SK-N-MC (cell line): ENCODE measurements at regions not wholly inside any gene's neighbourhood (a gene's known extent, or its start where the extent isn't known, plus 50 kb on each side); places are given as distances from the start of the nearest gene placed in this dataset.

Experiments
- DNase-seq: peaks from one replicate; pipeline ENCODE4 v3.0.0-alpha.2; 2011; ENCODE audit warnings: low read depth, low spot score
- H3K27ac ChIP-seq: fragments of 200-600 bp; sonication (generic); 2 replicates; pipeline ENCODE4 v1.5.1; 2016; ENCODE audit warnings: mixed run types
- H3K36me3 ChIP-seq: fragments of 200-600 bp; sonication (generic); 2 replicates; pipeline ENCODE4 v1.6.1; 2017; ENCODE audit warnings: antibody characterized with exemption, low read length, mixed read lengths; ENCODE audit not compliant: insufficient read depth
- H3K4me3 ChIP-seq: fragments of 200-600 bp; sonication (generic); 2 replicates; pipeline ENCODE4 v1.5.1; 2016
- H3K9ac ChIP-seq: fragments of 200-600 bp; sonication (generic); 2 replicates; pipeline ENCODE4 v1.8.0; 2017; ENCODE audit warnings: mixed run types, mixed read lengths; ENCODE audit not compliant: insufficient read length
- H3K9me3 ChIP-seq: fragments of 200-600 bp; sonication (generic); 2 replicates; pipeline ENCODE4 v1.6.1; 2017; ENCODE audit warnings: low read depth, mild to moderate bottlenecking, antibody characterized with exemption, low read length, moderate library complexity, mixed read lengths
- EZH2 ChIP-seq: fragments of 200-600 bp; sonication (generic); IDR thresholded peaks from one replicate; pipeline ENCODE4 v1.6.1; 2017; ENCODE audit warnings: antibody characterized with exemption
- FOXP2 ChIP-seq: optimal IDR thresholded peaks from 2 replicates; pipeline ENCODE3; 2011; ENCODE audit warnings: mild to moderate bottlenecking, moderate library complexity; ENCODE audit not compliant: insufficient read depth; ENCODE audit errors: extremely low read length, control extremely low read depth
- POLR2AphosphoS5 ChIP-seq: IDR thresholded peaks from 2 replicates; pipeline ENCODE4 v1.6.1; 2012; ENCODE audit warnings: mild to moderate bottlenecking, low read depth, low read length, borderline replicate concordance

- Histone ChIP-seq H3K9ac (no peak overlapping the region), H3K27ac (no peak overlapping the region), H3K9me3 (no peaks in the 10 kb centered on the region), H3K4me3 (no peak overlapping the region), H3K36me3 (no peaks in the 10 kb centered on the region)
- DNase-seq = no peak
- TF ChIP-seq POLR2AphosphoS5 (no peak), FOXP2 (no peak), EZH2 (no peak)
Measured at GRCh38 chr17:53659181-53659580, 163.5 kb upstream of the KIF2B start.

- Histone ChIP-seq H3K4me3 (no peak overlapping the region), H3K9ac (no peak overlapping the region), H3K9me3 (no peaks in the 10 kb centered on the region), H3K36me3 (no peaks in the 10 kb centered on the region), H3K27ac (no peak overlapping the region)
- no peak for TF ChIP-seq EZH2
- TF ChIP-seq FOXP2 = no peak
- TF ChIP-seq POLR2AphosphoS5 = no peak
- DNase-seq = no peak
Measured at GRCh38 chr17:53655591-53655990, 167.1 kb upstream of the KIF2B start.

GRCh38 chr17:53649201-53649600 is 173.5 kb upstream of the KIF2B start:
- Histone ChIP-seq H3K9me3 (no peaks in the 10 kb centered on the region), H3K4me3 (no peak overlapping the region), H3K9ac (no peak overlapping the region), H3K36me3 (no peaks in the 10 kb centered on the region), H3K27ac (no peak overlapping the region)
- no peak for DNase-seq
- no peak for TF ChIP-seq FOXP2
- TF ChIP-seq POLR2AphosphoS5 = no peak
- TF ChIP-seq EZH2 = no peak

GRCh38 chr17:53646835-53647234 is 175.9 kb upstream of the KIF2B start:
- Histone ChIP-seq H3K27ac (no peak overlapping the region), H3K9me3 (no peaks in the 10 kb centered on the region), H3K9ac (no peak overlapping the region), H3K4me3 (no peak overlapping the region), H3K36me3 (no peaks in the 10 kb centered on the region)
- DNase-seq = no peak
- TF ChIP-seq FOXP2 (no peak), POLR2AphosphoS5 (no peak), EZH2 (no peak)

GRCh38 chr17:53640808-53641207 is 181.9 kb upstream of the KIF2B start:
- Histone ChIP-seq H3K9me3 (no peaks in the 10 kb centered on the region), H3K9ac (no peak overlapping the region), H3K4me3 (no peak overlapping the region), H3K36me3 (no peaks in the 10 kb centered on the region), H3K27ac (no peak overlapping the region)
- DNase-seq = no peak
- TF ChIP-seq POLR2AphosphoS5 (no peak), EZH2 (no peak), FOXP2 (no peak)

GRCh38 chr17:53635444-53635843 is 187.3 kb upstream of the KIF2B start:
- no peak for TF ChIP-seq EZH2
- TF ChIP-seq FOXP2 = no peak
- TF ChIP-seq POLR2AphosphoS5 = no peak
- Histone ChIP-seq H3K9me3 (no peaks in the 10 kb centered on the region), H3K4me3 (no peak overlapping the region), H3K36me3 (no peaks in the 10 kb centered on the region), H3K27ac (no peak overlapping the region), H3K9ac (no peak overlapping the region)
- no peak for DNase-seq

GRCh38 chr17:53633856-53634255 is 188.9 kb upstream of the KIF2B start:
- no peak for DNase-seq
- Histone ChIP-seq H3K9ac (no peak overlapping the region), H3K27ac (no peak overlapping the region), H3K9me3 (no peaks in the 10 kb centered on the region), H3K36me3 (no peaks in the 10 kb centered on the region), H3K4me3 (no peak overlapping the region)
- TF ChIP-seq FOXP2 (no peak), EZH2 (no peak), POLR2AphosphoS5 (no peak)

- TF ChIP-seq POLR2AphosphoS5 (no peak), EZH2 (no peak), FOXP2 (no peak)
- Histone ChIP-seq H3K4me3 (no peak overlapping the region), H3K36me3 (no peaks in the 10 kb centered on the region), H3K9ac (no peak overlapping the region), H3K9me3 (no peaks in the 10 kb centered on the region), H3K27ac (no peak overlapping the region)
- no peak for DNase-seq
Measured at GRCh38 chr17:53631486-53631885, 191.2 kb upstream of the KIF2B start.

GRCh38 chr17:53630638-53631037 is 192.1 kb upstream of the KIF2B start:
- no peak for DNase-seq
- Histone ChIP-seq H3K9me3 (no peaks in the 10 kb centered on the region), H3K36me3 (no peaks in the 10 kb centered on the region), H3K27ac (no peak overlapping the region), H3K9ac (no peak overlapping the region), H3K4me3 (no peak overlapping the region)
- TF ChIP-seq EZH2 (no peak), FOXP2 (no peak), POLR2AphosphoS5 (no peak)

- no peak for TF ChIP-seq EZH2
- TF ChIP-seq POLR2AphosphoS5 = no peak
- TF ChIP-seq FOXP2 = no peak
- no peak for DNase-seq
- Histone ChIP-seq H3K36me3 (no peaks in the 10 kb centered on the region), H3K9me3 (no peaks in the 10 kb centered on the region), H3K9ac (no peak overlapping the region), H3K27ac (no peak overlapping the region), H3K4me3 (no peak overlapping the region)
Measured at GRCh38 chr17:53630115-53630514, 192.6 kb upstream of the KIF2B start.
